Left renal cortex interstitium (tissue), 4 donors: ENCODE measurements at regions not wholly inside any gene's neighbourhood (a gene's known extent, or its start where the extent isn't known, plus 50 kb on each side); places are given as distances from the start of the nearest gene placed in this dataset.

Experiments
- DNase-seq, 4 donors: peaks; one replicate each; pipeline ENCODE4 v3.0.0-alpha.2; 2013; ENCODE audit warnings: low read depth in 4 of 4, low spot score in 2 of 4, missing footprints in 1 of 4

DNA sequence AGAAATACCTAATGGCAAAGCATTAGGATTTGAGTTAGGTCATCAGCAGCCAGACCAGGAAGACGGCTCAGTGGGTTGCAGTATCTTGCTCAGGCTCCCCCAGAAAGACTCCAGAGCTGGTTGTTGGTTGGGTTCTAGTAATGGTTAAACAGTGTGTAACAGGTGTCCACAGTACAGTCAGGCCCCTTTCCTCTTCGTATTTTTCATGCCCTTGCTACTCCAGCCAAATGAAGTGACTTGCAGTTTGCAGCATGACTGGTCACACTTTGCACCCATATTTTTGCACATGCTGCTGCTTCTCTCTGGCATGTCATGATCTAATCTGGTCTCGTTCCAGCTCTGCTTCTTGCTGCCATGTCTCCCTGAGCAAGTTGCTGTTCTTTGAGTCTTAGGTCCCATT, 60.6 kb upstream of the TRPC7 start:
- DNase-seq, result no peak

DNA sequence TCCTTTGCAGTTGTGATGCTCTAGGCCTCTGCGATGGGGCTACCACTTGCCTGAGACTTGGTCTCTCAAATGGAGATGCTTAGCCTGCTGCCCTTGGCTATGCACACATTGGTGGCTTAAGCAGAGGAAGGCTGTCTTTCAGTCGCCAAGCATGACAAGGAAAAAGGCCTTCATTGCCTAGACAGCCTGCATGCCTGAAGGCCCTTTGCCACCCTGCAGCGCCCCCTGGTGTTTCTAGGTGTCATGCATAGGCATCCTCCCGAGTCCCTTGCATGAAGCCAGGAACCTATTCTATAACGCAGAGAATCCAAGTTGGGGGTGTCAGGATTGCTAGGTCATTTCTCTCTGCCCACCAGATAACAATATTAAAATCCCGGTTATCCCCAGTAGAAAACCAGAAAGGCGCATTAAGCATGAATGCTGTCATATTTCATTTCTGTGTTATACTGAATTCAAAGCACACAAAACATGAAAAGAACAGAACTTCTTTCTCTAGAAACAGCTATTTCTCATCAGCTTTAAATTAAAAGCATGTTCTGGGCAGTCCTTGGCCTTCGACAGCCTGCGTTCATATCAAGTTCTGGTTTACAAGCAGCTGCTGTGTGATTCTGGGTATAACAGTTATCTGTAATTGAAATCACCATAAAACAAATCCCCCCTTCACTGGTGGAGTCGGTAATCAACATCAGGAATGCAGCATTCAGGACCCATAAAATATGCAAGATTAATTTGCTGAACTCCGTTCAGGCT, 59.7 kb upstream of the TRPC7 start:
- peak in 2 of 4 donors; percentile 62 to 80 for DNase-seq

DNA sequence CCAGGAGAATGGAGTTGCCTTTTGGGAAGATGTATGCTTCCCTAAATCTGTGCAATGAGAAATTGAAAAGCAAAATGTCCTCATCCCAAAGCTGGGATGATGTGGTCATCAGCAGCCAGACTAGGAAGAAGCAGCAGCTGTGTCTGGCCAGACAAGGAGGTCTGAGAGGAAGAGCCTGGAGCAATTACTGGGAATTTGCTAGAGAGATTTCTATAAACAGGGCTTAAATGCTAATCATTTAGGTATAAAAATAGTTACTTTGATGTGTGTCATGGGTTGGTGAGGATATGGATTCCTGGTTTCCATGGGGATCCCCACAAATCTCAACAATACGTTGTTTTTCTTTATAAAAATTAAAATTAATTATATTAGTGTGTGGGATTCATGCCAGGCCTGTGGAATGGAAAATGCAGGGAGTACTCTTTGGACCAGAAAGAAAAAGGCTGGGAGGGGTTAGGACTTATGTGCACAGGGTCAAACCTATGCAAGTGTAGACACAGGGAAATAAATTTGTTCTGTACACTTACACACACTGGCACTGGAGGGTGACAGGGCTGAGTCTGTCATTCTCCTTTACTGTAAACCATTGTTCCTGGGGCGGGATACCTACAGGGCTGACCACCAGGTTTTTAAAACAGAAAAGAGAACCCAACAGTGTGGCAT, 58.7 kb upstream of the TRPC7 start:
- DNase-seq, result no peak

DNA sequence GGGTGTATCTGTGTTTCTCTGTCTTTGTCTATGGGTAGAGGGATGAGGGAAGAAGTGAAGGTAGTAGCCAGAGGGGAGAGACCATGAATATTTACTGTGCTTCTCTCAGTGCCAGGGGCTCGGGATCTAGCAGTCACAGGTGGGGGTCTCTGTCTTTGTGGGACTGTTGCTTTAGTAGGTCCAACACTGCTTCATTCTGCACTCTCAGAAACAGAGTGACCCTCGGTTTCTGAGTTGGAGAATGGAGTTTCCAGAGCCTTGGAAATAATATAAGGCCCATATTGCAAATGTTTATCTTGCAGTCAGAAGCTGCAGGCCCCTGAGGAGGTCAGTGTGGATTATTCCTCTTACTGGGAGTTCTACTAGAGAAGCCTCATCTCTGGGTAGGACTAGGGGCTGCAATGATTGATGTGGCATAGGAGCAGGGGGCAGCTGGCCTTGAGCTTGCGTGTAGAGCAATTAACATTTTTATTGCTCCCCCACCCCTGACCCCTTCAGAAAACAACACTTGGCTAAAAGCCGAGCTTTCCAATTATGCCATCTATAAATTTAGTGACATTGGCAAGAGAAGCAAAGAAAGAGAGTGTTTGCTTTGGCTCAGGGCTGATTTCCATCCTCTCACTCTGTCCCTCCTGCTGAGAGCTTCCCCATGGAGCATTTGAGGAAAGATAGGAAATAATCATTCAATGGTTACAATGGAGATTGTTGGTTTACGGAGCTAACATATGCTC, 55.0 kb upstream of the TRPC7 start:
- peak in 2 of 4 donors; percentile 57 to 61 for DNase-seq

DNA sequence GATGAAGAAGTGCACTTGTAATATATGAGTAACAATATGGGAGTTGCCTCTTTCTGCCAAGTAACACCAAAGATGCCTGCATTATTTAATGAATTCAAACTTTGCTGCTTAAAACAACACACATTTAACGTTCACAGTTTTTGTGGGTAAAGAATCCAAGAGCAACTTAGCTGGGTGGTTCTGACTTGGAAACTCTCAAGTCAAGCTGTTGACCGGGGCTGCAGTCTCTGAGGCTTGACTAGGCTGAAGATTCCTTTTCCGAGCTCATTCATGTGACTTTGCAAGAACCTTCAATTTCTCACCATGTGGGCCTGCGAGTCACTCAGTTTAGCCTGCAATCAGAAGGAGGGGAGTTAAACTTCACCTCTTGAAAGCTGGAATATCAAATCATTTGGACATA, 53.0 kb upstream of the TRPC7 start:
- DNase-seq, result no peak
